ENCODE measurements at regions not wholly inside any gene's neighbourhood (a gene's known extent, or its start where the extent isn't known, plus 50 kb on each side); places are given as distances from the start of the nearest gene placed in this dataset.

GRCh38 chr20:48065833-48066232 lies 280.6 kb upstream of the SULF2 start:
- H3K4me2 ChIP-seq (ENCODE audit: low read length), result no peak overlapping the region
- H3K4me3 ChIP-seq (ENCODE audit: low read length), result no peak overlapping the region
- H3K27me3 ChIP-seq (ENCODE audit: low read depth, low read length), result peaks cover 22% of the 10 kb centered on the region
- no peak overlapping the region for H3K27ac ChIP-seq (ENCODE audit: low read length)
- no peak overlapping the region for H2AFZ ChIP-seq (ENCODE audit: low read depth, low read length)
- no peaks in the 10 kb centered on the region for H3K9me3 ChIP-seq (ENCODE audit: insufficient read depth, low read length)
- H4K20me1 ChIP-seq (ENCODE audit: insufficient read depth, low read length), result no peaks in the 10 kb centered on the region
- H3K4me1 ChIP-seq (ENCODE audit: low read length), result no peaks in the 10 kb centered on the region
- no peaks in the 10 kb centered on the region for H3K36me3 ChIP-seq (replicated peaks; ENCODE audit: low read depth, low read length)
- no peak overlapping the region for H3K9ac ChIP-seq (ENCODE audit: low read length)
- H3K79me2 ChIP-seq (ENCODE audit: low read length), result no peaks in the 10 kb centered on the region
- TF ChIP-seq EZH2phosphoT487 (IDR thresholded peaks at IDR 0.05; ENCODE audit: low read depth) (no peak), CTCF (IDR thresholded peaks at IDR 0.05; ENCODE audit: low read depth, low read length) (no peak)

- Histone ChIP-seq H3K9ac (ENCODE audit: low read length) (no peak overlapping the region), H3K9me3 (ENCODE audit: insufficient read depth, low read length) (no peaks in the 10 kb centered on the region), H3K27me3 (ENCODE audit: low read depth, low read length) (peaks cover 14% of the 10 kb centered on the region; the same call in 1 of the 2 replicates), H3K27ac (ENCODE audit: low read length) (no peak overlapping the region), H3K4me2 (ENCODE audit: low read length) (no peak overlapping the region), H3K4me1 (ENCODE audit: low read length) (no peaks in the 10 kb centered on the region), H3K79me2 (ENCODE audit: low read length) (no peaks in the 10 kb centered on the region), H2AFZ (ENCODE audit: low read depth, low read length) (no peak overlapping the region), H3K36me3 (replicated peaks; ENCODE audit: low read depth, low read length) (no peaks in the 10 kb centered on the region), H3K4me3 (ENCODE audit: low read length) (no peak overlapping the region), H4K20me1 (ENCODE audit: insufficient read depth, low read length) (no peaks in the 10 kb centered on the region)
- TF ChIP-seq CTCF (IDR thresholded peaks at IDR 0.05; ENCODE audit: low read depth, low read length), result no peak
- TF ChIP-seq EZH2phosphoT487 (IDR thresholded peaks at IDR 0.05; ENCODE audit: low read depth), result no peak
These were observed 279.6 kb upstream of the SULF2 start for GRCh38 chr20:48064929-48065328.

- Histone ChIP-seq H4K20me1 (ENCODE audit: insufficient read depth, low read length) (no peaks in the 10 kb centered on the region), H3K9ac (ENCODE audit: low read length) (no peak overlapping the region), H3K27ac (ENCODE audit: low read length) (no peak overlapping the region), H3K9me3 (ENCODE audit: insufficient read depth, low read length) (peaks cover 7% of the 10 kb centered on the region), H3K4me3 (ENCODE audit: low read length) (no peak overlapping the region), H3K4me1 (ENCODE audit: low read length) (no peaks in the 10 kb centered on the region), H3K36me3 (replicated peaks; ENCODE audit: low read depth, low read length) (no peaks in the 10 kb centered on the region), H3K27me3 (ENCODE audit: low read depth, low read length) (peaks cover 27% of the 10 kb centered on the region; the same call in 1 of the 2 replicates), H3K79me2 (ENCODE audit: low read length) (no peaks in the 10 kb centered on the region), H3K4me2 (ENCODE audit: low read length) (no peak overlapping the region), H2AFZ (ENCODE audit: low read depth, low read length) (no peak overlapping the region)
- TF ChIP-seq EZH2phosphoT487 (IDR thresholded peaks at IDR 0.05; ENCODE audit: low read depth), result no peak
- no peak for TF ChIP-seq CTCF (IDR thresholded peaks at IDR 0.05; ENCODE audit: low read depth, low read length)
These were observed 275.8 kb upstream of the SULF2 start for GRCh38 chr20:48060841-48061720.

GRCh38 chr20:48058611-48059559 lies 273.6 kb upstream of the SULF2 start:
- Histone ChIP-seq H4K20me1 (ENCODE audit: insufficient read depth, low read length) (no peaks in the 10 kb centered on the region), H3K9me3 (ENCODE audit: insufficient read depth, low read length) (peaks cover 7% of the 10 kb centered on the region), H3K27ac (ENCODE audit: low read length) (no peak overlapping the region), H2AFZ (ENCODE audit: low read depth, low read length) (no peak overlapping the region), H3K4me2 (ENCODE audit: low read length) (no peak overlapping the region), H3K36me3 (replicated peaks; ENCODE audit: low read depth, low read length) (no peaks in the 10 kb centered on the region), H3K4me3 (ENCODE audit: low read length) (no peak overlapping the region), H3K9ac (ENCODE audit: low read length) (no peak overlapping the region), H3K79me2 (ENCODE audit: low read length) (no peaks in the 10 kb centered on the region), H3K27me3 (ENCODE audit: low read depth, low read length) (peaks cover 36% of the 10 kb centered on the region; the same call in 1 of the 2 replicates), H3K4me1 (ENCODE audit: low read length) (no peaks in the 10 kb centered on the region)
- no peak for TF ChIP-seq EZH2phosphoT487 (IDR thresholded peaks at IDR 0.05; ENCODE audit: low read depth)
- TF ChIP-seq CTCF (IDR thresholded peaks at IDR 0.05; ENCODE audit: low read depth, low read length), result no peak
